A673 (cell line): ENCODE measurements at regions not wholly inside any gene's neighbourhood (a gene's known extent, or its start where the extent isn't known, plus 50 kb on each side); places are given as distances from the start of the nearest gene placed in this dataset.
"Not testable (repeated sequence)": the region's sequence is repeated elsewhere in the genome, so short reads cannot be mapped to it uniquely, and the experiment has no call there.

Source experiments
- BruUV-seq: library from RNA; stranded (reverse); fragments of 400-500 nt; replicated peaks from 2 replicates; lab custom pipeline; 2021; lab: Mats Ljungman, UMichigan
- CTCF ChIA-PET: fragments of 300-600 bp; sonication (Branson Sonifier 250); formaldehyde crosslinking; loops from one replicate; lab custom pipeline; 2022; ENCODE audit warnings: antibody characterized with exemption; lab: Charles Lee
- POLR2A ChIA-PET: fragments of 300-600 bp; sonication (Branson Sonifier 250); formaldehyde crosslinking; loops from one replicate; lab custom pipeline; 2022; ENCODE audit warnings: antibody characterized with exemption; ENCODE audit not compliant: low non-redundant PET; lab: Charles Lee
- DNase-seq: peaks from one replicate; pipeline ENCODE4 v3.0.0-alpha.2; 2015; ENCODE audit warnings: low spot score
- H3K27ac ChIP-seq: fragments of 200-600 bp; sonication (generic); 2 replicates; pipeline ENCODE4 v1.5.1; 2016; ENCODE audit warnings: mixed run types, low read depth, mild to moderate bottlenecking, mixed read lengths, antibody characterized with exemption, low read length; ENCODE audit not compliant: poor library complexity, severe bottlenecking
- H3K27me3 ChIP-seq: fragments of 200-600 bp; sonication (generic); replicated peaks from 2 replicates; pipeline ENCODE4 v1.6.1; 2017; ENCODE audit warnings: mixed run types, low read depth, mild to moderate bottlenecking, mixed read lengths, antibody characterized with exemption, low read length; ENCODE audit not compliant: insufficient read depth, poor library complexity
- H3K36me3 ChIP-seq: fragments of 200-600 bp; sonication (generic); 2 replicates; pipeline ENCODE4 v1.6.1; 2016; ENCODE audit warnings: mixed run types, mild to moderate bottlenecking, mixed read lengths, antibody characterized with exemption, low read length; ENCODE audit not compliant: insufficient read depth, poor library complexity, severe bottlenecking
- H3K4me1 ChIP-seq: fragments of 200-600 bp; sonication (generic); 2 replicates; pipeline ENCODE4 v1.6.1; 2017; ENCODE audit warnings: mixed run types, mild to moderate bottlenecking, mixed read lengths, antibody characterized with exemption, low read length; ENCODE audit not compliant: insufficient read depth, poor library complexity, severe bottlenecking
- H3K4me3 ChIP-seq: fragments of 200-600 bp; sonication (generic); 2 replicates; pipeline ENCODE4 v1.5.1; 2016; ENCODE audit warnings: low read depth, mixed run types, mild to moderate bottlenecking, mixed read lengths, low read length; ENCODE audit not compliant: poor library complexity, severe bottlenecking
- H3K9me3 ChIP-seq: fragments of 200-600 bp; sonication (generic); 2 replicates; pipeline ENCODE4 v1.6.1; 2016; ENCODE audit warnings: mixed run types, low read depth, mild to moderate bottlenecking, mixed read lengths, antibody characterized with exemption, low read length; ENCODE audit not compliant: poor library complexity, severe bottlenecking
- EZH2 ChIP-seq: fragments of 200-600 bp; sonication (generic); IDR thresholded peaks from 2 replicates; pipeline ENCODE4 v1.6.1; 2017; ENCODE audit warnings: borderline replicate concordance, low read depth, mild to moderate bottlenecking, mixed read lengths, antibody characterized with exemption, low read length; ENCODE audit not compliant: poor library complexity, severe bottlenecking
- intact Hi-C: fragments of 100-400 bp; cut with micrococcal nuclease; formaldehyde crosslinking; loops from one replicate; pipeline ENCODE4 v1.10.0; 2022; ENCODE audit not compliant: unreplicated experiment
- TF ChIP-seq, protein P1 (sequence below): fragments of 300-800, 200-600 bp; sonication (generic); conservative IDR thresholded peaks from 2 replicates; pipeline ENCODE4 v1.5.1; 2017; ENCODE audit warnings: low read depth, mild to moderate bottlenecking, antibody characterized with exemption, low read length, moderate library complexity, mixed read lengths

DNA sequence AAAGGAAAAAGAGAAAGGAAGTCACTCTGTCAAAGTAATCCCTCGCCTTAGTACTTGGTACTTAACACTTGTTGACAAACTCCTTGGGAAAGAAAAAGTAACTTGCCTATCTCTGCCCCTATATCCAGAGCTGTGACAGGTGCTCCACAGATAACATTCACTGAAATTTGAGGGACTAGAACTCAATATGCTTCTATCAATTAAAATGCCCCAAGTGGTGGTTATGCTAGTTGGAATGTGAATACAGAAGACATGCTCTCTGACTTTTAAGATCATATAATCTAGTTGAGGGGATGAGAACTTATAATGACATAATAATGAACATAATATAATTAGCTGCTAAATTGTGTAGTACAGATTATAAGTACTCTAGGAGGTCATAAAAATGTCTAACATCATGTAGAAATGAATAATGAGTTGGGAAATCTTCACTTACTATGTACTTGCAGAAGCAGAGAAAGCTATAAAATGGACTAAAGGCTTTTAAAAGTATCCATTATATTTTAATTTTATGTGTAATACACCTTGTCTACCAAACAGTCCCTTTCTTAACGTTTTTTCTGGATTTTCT, 153.1 kb upstream of the CCDC54 start:
- BruUV-seq = no TSS peak
- TF ChIP-seq, protein P1, sequence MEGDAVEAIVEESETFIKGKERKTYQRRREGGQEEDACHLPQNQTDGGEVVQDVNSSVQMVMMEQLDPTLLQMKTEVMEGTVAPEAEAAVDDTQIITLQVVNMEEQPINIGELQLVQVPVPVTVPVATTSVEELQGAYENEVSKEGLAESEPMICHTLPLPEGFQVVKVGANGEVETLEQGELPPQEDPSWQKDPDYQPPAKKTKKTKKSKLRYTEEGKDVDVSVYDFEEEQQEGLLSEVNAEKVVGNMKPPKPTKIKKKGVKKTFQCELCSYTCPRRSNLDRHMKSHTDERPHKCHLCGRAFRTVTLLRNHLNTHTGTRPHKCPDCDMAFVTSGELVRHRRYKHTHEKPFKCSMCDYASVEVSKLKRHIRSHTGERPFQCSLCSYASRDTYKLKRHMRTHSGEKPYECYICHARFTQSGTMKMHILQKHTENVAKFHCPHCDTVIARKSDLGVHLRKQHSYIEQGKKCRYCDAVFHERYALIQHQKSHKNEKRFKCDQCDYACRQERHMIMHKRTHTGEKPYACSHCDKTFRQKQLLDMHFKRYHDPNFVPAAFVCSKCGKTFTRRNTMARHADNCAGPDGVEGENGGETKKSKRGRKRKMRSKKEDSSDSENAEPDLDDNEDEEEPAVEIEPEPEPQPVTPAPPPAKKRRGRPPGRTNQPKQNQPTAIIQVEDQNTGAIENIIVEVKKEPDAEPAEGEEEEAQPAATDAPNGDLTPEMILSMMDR = no peak
- TF ChIP-seq EZH2 = no peak
- no peak overlapping the region for H3K4me3 ChIP-seq
- intact Hi-C loops = no loop called here
- ChIA-PET POLR2A (no interaction called here), CTCF (no interaction called here)
- no peaks in the 10 kb centered on the region for H3K36me3 ChIP-seq
- DNase-seq = no peak
- no peaks in the 10 kb centered on the region for H3K4me1 ChIP-seq
- no peaks in the 10 kb centered on the region for H3K9me3 ChIP-seq
- no peak overlapping the region for H3K27ac ChIP-seq
- no peaks in the 10 kb centered on the region for H3K27me3 ChIP-seq

DNA sequence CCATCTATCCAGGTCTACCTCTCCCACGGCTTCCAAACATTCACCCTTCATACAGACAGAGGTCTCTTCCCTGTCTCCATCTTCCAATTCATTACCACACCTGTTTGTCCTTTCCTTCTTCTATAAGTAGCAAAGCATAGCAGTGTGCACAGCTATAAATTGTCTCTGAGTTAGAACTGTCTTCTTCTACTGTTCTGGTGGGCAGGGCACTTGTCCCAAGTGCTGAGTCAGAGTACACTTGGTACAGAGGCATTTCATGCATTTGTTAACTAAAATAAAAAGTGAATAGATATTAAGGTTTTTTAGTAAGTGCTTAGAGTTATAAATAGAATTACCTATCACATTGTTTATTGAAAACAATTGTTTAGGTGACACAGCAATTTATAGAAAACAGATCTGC, 150.1 kb upstream of the CCDC54 start:
- H3K36me3 ChIP-seq = no peaks in the 10 kb centered on the region
- no peak for DNase-seq
- H3K4me3 ChIP-seq = no peak overlapping the region
- no peaks in the 10 kb centered on the region for H3K27me3 ChIP-seq
- H3K4me1 ChIP-seq = no peaks in the 10 kb centered on the region
- intact Hi-C loops = no loop called here
- no TSS peak for BruUV-seq
- ChIA-PET CTCF (no interaction called here), POLR2A (no interaction called here)
- no peak overlapping the region for H3K27ac ChIP-seq
- no peaks in the 10 kb centered on the region for H3K9me3 ChIP-seq
- TF ChIP-seq, protein P1 = no peak
- TF ChIP-seq EZH2 = no peak

DNA sequence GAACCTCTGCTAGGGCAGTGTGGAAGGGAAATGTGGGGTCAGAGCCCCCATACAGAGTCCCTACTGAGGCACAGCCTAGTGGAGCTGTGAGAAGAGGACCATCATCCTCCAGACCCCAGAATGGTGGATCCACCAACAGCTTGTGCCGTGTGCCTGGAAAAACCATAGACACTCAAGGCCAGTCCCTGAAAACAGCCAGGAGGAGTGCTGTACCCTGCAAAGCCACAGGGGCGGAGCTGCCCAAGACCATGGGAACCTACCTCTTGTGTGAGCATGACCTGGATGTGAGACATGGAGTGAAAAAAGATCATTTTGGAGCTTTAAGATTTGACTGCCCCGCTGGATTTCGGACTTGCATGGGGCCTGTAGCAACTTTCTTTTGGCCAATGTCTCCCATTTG, 143.4 kb upstream of the CCDC54 start:
- H3K9me3 ChIP-seq, H3K4me3 ChIP-seq, DNase-seq, H3K4me1 ChIP-seq, BruUV-seq, H3K27me3 ChIP-seq, H3K27ac ChIP-seq, CTCF ChIA-PET, POLR2A ChIA-PET, H3K36me3 ChIP-seq: not testable (repeated sequence)
- intact Hi-C loops = loop anchor here (10.0 kb wide), 2 partner anchors 511 to 1241 kb away; no protein-coding TSS in a partner anchor
